Effector memory CD4-positive, alpha-beta T cell (primary cell): ENCODE measurements at regions not wholly inside any gene's neighbourhood (a gene's known extent, or its start where the extent isn't known, plus 50 kb on each side); places are given as distances from the start of the nearest gene placed in this dataset.
"Not testable (repeated sequence)": the region's sequence is repeated elsewhere in the genome, so short reads cannot be mapped to it uniquely, and the experiment has no call there.

Experiments
- DNase-seq, 3 donors: peaks; one replicate each; pipeline ENCODE4 v3.0.0-alpha.2; 2020
- H3K27ac ChIP-seq: 2 replicates; pipeline ENCODE4 v1.7.0; 2013; ENCODE audit warnings: mild to moderate bottlenecking, low read length, moderate library complexity; ENCODE audit not compliant: insufficient read depth, poor library complexity, severe bottlenecking
- H3K27me3 ChIP-seq: replicated peaks from 2 replicates; pipeline ENCODE4 v1.7.0; 2013; ENCODE audit warnings: mild to moderate bottlenecking, low read length; ENCODE audit not compliant: insufficient read depth, control insufficient read depth, poor library complexity, severe bottlenecking
- H3K36me3 ChIP-seq: 2 replicates; pipeline ENCODE4 v1.7.0; 2013; ENCODE audit warnings: mild to moderate bottlenecking, low read length, moderate library complexity; ENCODE audit not compliant: control insufficient read depth, insufficient read depth
- H3K4me1 ChIP-seq: 2 replicates; pipeline ENCODE4 v1.7.0; 2013; ENCODE audit warnings: low read length, mild to moderate bottlenecking; ENCODE audit not compliant: control insufficient read depth, insufficient read depth, poor library complexity, severe bottlenecking
- H3K4me3 ChIP-seq: 2 replicates; pipeline ENCODE4 v1.7.0; 2013; ENCODE audit warnings: low read length, low read depth, mild to moderate bottlenecking; ENCODE audit not compliant: insufficient read depth, poor library complexity, severe bottlenecking
- H3K9me3 ChIP-seq: 2 replicates; pipeline ENCODE4 v1.7.0; 2013; ENCODE audit warnings: mild to moderate bottlenecking, low read length, moderate library complexity; ENCODE audit not compliant: control insufficient read depth

- not testable (repeated sequence) for H3K4me1 ChIP-seq, H3K27me3 ChIP-seq, DNase-seq, H3K9me3 ChIP-seq, H3K36me3 ChIP-seq, H3K4me3 ChIP-seq, H3K27ac ChIP-seq
Observed at GRCh38 chr16:70014915-70015314, 63.8 kb downstream of the CLEC18A start.

GRCh38 chr16:70016751-70017150 lies 65.6 kb downstream of the CLEC18A start:
- not testable (repeated sequence) for H3K4me1 ChIP-seq, H3K36me3 ChIP-seq, H3K4me3 ChIP-seq, H3K27me3 ChIP-seq, DNase-seq, H3K9me3 ChIP-seq, H3K27ac ChIP-seq

- Histone ChIP-seq H3K9me3 (no peaks in the 10 kb centered on the region), H3K27ac (no peak overlapping the region), H3K36me3 (peaks cover 7% of the 10 kb centered on the region), H3K4me3 (no peak overlapping the region), H3K4me1 (no peaks in the 10 kb centered on the region), H3K27me3 (no peaks in the 10 kb centered on the region)
- DNase-seq: peak in 2 of 3 donors; percentile 4 to 27
Observed at GRCh38 chr16:70018254-70018653, 67.1 kb downstream of the CLEC18A start.

GRCh38 chr16:70023207-70023606 lies 72.1 kb downstream of the CLEC18A start:
- not testable (repeated sequence) for H3K9me3 ChIP-seq, H3K27ac ChIP-seq, DNase-seq, H3K27me3 ChIP-seq, H3K4me3 ChIP-seq, H3K4me1 ChIP-seq, H3K36me3 ChIP-seq

GRCh38 chr16:70023956-70024355 lies 72.8 kb downstream of the CLEC18A start:
- not testable (repeated sequence) for H3K4me3 ChIP-seq, H3K27ac ChIP-seq, DNase-seq, H3K9me3 ChIP-seq, H3K4me1 ChIP-seq, H3K27me3 ChIP-seq, H3K36me3 ChIP-seq

- H3K27me3 ChIP-seq, H3K36me3 ChIP-seq, H3K4me3 ChIP-seq, H3K9me3 ChIP-seq, H3K4me1 ChIP-seq: not testable (repeated sequence)
- DNase-seq: peak; percentile 21 to 60 (median 34)
- peak overlapping the region; percentile 25 for H3K27ac ChIP-seq
Observed at GRCh38 chr16:70026165-70026854, 75.2 kb downstream of the CLEC18A start.

GRCh38 chr16:70032906-70033305 lies 81.2 kb upstream of the PDPR start:
- H3K4me3 ChIP-seq, H3K27ac ChIP-seq, H3K27me3 ChIP-seq, H3K36me3 ChIP-seq, H3K9me3 ChIP-seq, H3K4me1 ChIP-seq, DNase-seq: not testable (repeated sequence)

- DNase-seq, H3K27me3 ChIP-seq, H3K36me3 ChIP-seq, H3K4me1 ChIP-seq, H3K9me3 ChIP-seq, H3K4me3 ChIP-seq, H3K27ac ChIP-seq: not testable (repeated sequence)
Observed at GRCh38 chr16:70037913-70038312, 76.2 kb upstream of the PDPR start.

GRCh38 chr16:70040554-70040953 lies 73.6 kb upstream of the PDPR start:
- H3K9me3 ChIP-seq, DNase-seq, H3K27me3 ChIP-seq, H3K4me3 ChIP-seq, H3K36me3 ChIP-seq, H3K27ac ChIP-seq, H3K4me1 ChIP-seq: not testable (repeated sequence)

- not testable (repeated sequence) for H3K27ac ChIP-seq, DNase-seq, H3K27me3 ChIP-seq
Observed at GRCh38 chr16:70043538-70044067, 70.5 kb upstream of the PDPR start.

More at GRCh38 chr16:70043538-70044067, 70.5 kb upstream of the PDPR start:
- H3K4me1 ChIP-seq, H3K9me3 ChIP-seq, H3K4me3 ChIP-seq, H3K36me3 ChIP-seq: not testable (repeated sequence)
